Activated CD4-positive, alpha-beta T cell treated with anti-CD3 and anti-CD28 coated beads, Interleukin-2, Interleukin-4, amounts not matched to agents 100 ng/mL and 50 ng/mL, durations not matched to agents 16 hours and 8 hours (primary cell): ENCODE measurements at regions not wholly inside any gene's neighbourhood (a gene's known extent, or its start where the extent isn't known, plus 50 kb on each side); places are given as distances from the start of the nearest gene placed in this dataset.

Source experiments
- DNase-seq: peaks from one replicate; pipeline ENCODE4 v3.0.0-alpha.2; 2020; ENCODE audit warnings: low spot score

DNA sequence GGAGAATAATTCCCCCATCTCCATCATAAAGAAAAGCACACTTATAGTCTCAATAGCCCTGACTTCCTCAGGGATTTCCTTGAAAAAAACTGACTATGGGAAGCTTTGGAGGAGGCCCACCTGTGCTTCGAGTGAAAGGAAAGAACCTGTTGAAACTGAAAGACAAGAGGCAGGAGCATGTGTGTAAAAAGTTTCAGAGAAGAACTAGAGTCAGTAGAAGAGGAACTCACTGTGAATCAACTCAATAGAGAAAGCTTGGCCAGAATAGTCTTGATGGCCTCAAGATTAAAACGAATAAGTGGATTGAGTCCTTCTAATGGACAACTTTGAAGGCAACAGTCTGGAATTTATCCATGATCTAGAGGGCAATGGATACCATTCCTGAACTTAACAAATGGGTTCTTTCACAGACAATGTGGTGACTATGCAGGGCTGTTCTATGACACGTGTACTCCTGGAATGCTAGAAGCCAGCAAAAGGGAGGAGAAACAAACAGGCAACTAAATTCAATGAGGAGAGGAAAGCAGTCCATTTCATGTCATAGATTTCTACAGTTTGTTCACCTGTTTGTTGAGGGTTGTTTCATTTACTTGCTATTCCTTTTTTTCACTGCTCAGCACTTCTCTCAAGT lies 442.3 kb downstream of the GRB14 start:
- DNase-seq, result no peak

- DNase-seq, result no peak
These were observed 428.8 kb upstream of the FIGN start for GRCh38 chr2:164164602-164165001.

DNA sequence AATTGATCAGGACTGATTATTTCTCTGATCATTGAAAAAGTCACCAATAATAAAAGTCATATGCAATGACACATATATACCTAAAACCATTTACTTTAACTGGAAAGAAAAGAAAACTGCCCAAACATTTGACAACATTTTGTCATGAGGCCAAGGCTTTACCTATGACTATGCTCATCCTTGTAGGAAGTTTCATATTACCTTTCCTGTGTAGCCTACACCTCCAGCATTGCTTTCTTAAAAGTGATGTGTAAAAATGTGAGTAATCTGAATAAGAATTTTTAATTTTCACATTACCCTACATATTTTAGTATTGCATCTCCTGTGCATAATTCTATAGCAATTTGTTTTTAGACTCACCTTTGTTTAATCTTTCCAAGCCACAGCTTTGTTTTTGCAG lies 419.8 kb upstream of the FIGN start:
- DNase-seq, result no peak

- DNase-seq, result no peak
These were observed 415.7 kb upstream of the FIGN start for GRCh38 chr2:164151522-164151921.

GRCh38 chr2:164150604-164151003 lies 414.8 kb upstream of the FIGN start:
- no peak for DNase-seq

GRCh38 chr2:164146441-164146840 lies 410.6 kb upstream of the FIGN start:
- no peak for DNase-seq

DNA sequence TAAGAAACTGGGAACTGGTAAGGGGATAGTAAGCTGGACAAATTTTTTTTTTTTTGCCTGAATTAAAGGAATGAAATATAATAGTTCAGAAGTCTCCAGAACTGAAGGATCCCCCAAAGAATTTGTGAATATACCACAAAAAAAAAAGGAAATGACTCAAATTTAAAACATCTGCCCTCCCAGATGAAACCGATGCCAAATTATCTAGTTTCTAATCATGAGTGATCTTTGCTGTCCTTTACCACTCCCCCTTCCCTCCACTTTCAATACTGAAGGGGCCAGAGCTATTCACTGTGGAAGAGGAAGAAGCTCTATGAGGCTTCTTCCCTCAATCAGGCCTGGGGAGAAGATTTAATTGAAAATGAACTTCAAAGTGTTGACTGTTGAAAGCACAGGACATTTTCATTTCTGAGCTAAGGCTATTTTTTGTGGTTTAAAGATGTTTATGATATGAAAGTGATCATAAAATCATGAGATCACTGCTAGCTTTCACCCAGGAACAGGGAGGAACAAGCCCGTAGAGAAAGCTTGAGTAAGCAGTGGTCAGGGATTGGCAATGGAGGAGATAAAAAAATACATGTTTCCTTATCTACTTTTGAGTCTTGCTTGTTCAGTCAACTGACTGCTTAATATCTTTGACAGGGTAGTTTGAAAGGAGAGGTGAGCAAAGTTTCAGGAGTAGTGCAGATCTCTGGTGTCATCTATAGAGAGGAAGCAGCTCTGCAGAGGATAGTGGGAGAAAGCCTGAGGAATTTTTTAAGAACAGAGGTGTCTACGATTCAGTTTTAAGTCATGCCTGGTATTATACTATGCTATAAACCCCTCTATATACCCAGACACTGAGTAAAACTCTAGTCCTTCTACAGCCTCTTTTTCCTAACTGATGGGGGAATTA lies 409.5 kb upstream of the FIGN start:
- DNase-seq, result no peak

DNA sequence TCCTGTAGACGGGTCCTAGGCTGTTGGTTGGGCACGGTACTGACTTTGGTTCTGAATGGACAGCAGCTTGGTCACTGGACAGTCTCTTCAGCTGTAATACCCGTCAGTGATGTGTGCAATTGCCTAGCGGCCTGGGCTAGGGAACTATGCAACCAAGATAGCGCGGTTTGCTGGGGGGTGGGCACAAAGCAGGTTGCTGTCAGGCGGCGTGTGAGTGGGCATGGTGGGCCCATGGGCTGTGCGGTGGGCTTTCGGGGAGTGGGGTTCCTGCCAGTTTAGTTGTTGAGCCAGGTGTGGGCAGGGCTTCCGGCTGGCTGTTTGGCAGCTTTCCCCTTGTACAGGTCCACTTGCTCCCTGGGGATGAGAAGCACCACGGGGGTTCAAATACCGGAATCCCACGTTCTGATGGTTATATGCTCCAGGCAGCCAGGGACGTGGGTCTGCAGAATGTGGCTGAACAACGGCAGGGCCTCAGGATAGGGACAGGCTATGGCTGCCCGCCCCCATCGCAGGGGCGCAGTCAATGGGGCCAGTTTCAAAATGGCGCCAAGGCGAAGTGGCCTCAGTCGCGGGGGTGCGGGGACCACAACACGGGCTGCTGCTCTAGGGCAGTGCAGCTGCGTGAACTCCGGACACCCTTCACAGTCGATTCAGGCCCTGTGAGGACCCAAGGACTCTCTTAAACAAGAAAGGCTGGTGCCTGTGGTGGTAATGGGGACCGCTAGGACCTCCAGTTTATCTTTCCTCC lies 407.5 kb upstream of the FIGN start:
- DNase-seq, result no peak

GRCh38 chr2:164142755-164143154 lies 406.9 kb upstream of the FIGN start:
- no peak for DNase-seq

GRCh38 chr2:164141271-164141670 lies 405.5 kb upstream of the FIGN start:
- DNase-seq, result no peak

- no peak for DNase-seq
These were observed 402.9 kb upstream of the FIGN start for GRCh38 chr2:164138750-164139149.

DNA sequence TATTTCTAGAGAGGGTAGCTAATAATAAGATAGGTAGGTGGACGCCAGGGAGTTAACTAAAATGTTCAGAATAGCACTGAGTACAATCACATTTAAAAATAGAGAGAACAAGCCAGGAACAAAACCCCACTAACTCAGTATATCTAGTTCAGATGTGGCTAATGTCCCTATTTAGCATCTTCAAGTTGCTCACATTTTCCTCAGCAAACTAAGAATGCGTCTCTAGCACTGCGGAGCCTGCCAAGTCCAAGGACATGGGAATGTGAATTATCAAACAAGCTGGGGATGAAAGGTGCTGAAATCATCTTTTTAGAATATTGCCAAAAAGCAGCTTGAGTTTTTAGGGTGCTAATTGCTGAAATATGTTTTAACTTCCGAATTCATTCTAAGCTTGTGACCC lies 398.5 kb upstream of the FIGN start:
- DNase-seq, result no peak

- no peak for DNase-seq
These were observed 392.2 kb upstream of the FIGN start for GRCh38 chr2:164127971-164128527.

DNA sequence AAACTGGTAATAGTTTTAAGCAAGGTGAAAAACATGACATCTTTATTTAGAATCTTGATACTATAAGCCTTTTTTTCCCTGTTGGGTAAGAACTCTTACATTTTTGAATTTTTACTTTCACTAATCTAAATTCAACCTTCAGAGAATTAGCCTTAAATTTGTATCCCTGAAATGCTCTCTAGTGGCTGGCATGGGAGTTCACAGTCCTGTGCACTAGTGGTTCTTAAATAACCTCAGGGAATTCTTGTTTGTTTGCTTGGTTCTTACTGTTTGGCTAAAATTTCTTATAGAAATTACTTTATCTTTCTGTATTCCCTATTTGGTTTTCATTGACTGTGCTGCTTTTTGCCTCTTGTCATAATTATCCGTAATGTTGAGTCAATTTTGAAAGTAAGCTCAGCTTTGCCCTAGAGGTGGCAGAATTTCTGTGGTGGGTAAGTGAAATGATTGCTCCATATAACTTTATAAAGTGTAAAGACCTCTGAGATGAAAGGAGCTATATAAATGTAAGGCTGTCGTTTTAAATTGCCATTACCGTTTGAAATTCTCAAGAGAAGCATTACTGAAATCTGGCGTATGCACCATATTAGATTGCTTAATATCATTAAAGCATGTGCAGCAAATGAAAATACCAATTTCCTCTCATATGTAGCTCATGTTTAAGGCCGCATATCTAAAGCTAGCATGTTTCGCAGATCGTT lies 391.3 kb upstream of the FIGN start:
- no peak for DNase-seq

DNA sequence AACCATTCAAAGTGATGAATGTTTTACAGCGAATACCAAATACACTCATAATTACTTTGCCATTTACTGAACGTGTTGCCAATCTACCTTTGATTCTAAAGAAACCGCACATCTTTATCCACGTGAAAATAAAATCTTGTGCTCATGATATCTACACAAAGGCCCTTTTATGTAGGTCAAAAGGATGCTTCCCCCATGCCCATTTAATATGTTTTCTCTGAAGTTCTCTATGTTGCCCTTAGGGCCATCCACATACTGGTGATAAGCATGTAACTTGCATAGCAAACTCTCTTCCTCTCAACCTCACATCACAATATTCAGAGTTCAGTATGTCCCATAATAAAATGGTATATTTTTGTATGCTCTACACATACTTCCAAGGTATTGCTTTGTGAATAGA lies 380.0 kb upstream of the FIGN start:
- no peak for DNase-seq

DNA sequence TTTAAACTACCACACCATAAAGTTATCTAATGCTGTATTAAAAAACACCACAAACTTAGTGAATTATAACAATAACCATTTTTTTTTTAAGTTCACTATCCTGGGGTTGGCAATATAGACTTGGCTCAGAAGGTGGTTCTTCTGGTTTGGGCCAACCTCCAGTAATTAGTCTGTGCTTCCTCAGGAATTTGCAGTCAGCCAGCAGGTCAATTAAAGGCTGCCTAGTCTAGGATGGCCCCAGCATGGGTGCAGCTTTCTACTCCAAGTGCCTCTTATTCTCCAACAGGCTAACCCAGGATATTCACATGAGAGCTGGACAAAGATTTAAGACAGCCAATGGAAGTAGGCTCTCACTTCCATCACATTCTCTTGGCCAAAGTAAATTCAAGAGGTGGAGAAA lies 379.1 kb upstream of the FIGN start:
- no peak for DNase-seq

- no peak for DNase-seq
These were observed 376.3 kb upstream of the FIGN start for GRCh38 chr2:164112105-164112504.

- DNase-seq, result no peak
These were observed 374.7 kb upstream of the FIGN start for GRCh38 chr2:164110515-164110914.

GRCh38 chr2:164109006-164109405 lies 373.2 kb upstream of the FIGN start:
- no peak for DNase-seq

DNA sequence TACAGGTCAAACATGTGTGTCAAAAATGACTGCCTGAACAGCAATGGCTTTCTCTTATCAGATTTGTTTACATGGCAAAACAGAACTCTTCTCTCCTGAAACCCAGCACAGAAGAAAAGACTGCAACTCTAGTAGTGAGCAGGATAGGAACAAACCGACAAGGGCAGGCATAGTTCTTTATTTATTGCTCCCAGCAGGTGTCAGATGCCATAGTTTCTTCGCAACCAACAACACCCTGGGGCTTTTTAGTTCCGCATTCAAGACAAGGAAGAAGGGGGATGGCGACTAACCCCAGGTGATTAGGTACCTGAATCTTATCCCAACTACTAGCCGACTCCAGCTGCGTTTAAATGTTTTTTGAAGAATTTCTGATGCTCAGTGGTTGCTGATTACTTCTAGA lies 367.5 kb upstream of the FIGN start:
- no peak for DNase-seq

GRCh38 chr2:164102366-164102765 lies 366.6 kb upstream of the FIGN start:
- DNase-seq, result no peak

DNA sequence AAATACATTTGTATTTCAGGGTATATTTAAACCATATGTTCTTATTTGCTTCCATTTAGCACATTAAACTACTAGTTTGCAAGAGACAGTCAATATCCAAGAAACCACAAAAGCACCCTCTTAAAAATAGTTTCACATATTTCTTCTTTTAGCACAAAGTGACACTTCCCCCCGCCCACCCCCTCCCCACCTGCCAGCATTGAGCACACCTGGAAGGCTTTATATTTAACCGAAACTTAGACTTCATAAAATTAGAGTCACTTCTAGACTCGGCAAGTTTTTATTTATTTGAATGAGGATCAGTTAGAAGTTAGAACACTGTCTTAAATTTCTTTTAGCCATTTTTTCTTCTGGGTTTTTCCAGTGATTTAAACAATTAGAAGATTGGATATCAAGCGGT lies 355.9 kb upstream of the FIGN start:
- no peak for DNase-seq
